OCI-LY1 (cell line): ENCODE measurements at regions not wholly inside any gene's neighbourhood (a gene's known extent, or its start where the extent isn't known, plus 50 kb on each side); places are given as distances from the start of the nearest gene placed in this dataset.

Experiments
- EZH2 ChIP-seq: fragments of 200-600 bp; sonication (generic), shearing (Covaris generic); IDR thresholded peaks from 2 replicates; pipeline ENCODE4 v1.8.0; 2017; ENCODE audit warnings: borderline replicate concordance, mixed run types, mild to moderate bottlenecking, antibody characterized with exemption, low read length, moderate library complexity, mixed read lengths
- TF ChIP-seq, protein P1 (sequence below): fragments of 200-600 bp; sonication (generic), shearing (Covaris generic); IDR thresholded peaks from 2 replicates; pipeline ENCODE4 v1.5.1; 2017; ENCODE audit warnings: mild to moderate bottlenecking, antibody characterized with exemption, low read length, moderate library complexity, mixed read lengths

DNA sequence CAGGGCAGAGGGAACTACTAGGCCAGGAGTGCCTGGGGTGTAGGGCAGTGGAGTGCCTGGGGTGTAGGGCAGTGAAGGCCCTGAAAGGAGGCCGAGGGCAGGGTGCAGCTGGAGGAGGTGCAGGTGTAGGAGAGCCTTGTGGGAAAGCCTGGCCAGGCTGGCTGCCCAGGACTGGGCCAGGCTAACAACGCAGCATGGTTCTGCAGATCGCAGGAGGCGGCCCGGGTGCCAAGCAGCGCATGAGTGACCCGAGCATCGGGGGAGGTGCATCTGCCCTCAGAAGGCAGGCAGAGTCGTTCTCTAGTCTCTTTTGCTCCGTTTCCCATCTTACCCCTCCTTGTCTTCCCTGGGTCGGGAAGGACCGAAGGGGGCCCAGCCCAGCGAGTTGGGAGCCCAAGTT is 151.5 kb upstream of the PHACTR3 start:
- no peak for TF ChIP-seq EZH2
- TF ChIP-seq, protein P1, sequence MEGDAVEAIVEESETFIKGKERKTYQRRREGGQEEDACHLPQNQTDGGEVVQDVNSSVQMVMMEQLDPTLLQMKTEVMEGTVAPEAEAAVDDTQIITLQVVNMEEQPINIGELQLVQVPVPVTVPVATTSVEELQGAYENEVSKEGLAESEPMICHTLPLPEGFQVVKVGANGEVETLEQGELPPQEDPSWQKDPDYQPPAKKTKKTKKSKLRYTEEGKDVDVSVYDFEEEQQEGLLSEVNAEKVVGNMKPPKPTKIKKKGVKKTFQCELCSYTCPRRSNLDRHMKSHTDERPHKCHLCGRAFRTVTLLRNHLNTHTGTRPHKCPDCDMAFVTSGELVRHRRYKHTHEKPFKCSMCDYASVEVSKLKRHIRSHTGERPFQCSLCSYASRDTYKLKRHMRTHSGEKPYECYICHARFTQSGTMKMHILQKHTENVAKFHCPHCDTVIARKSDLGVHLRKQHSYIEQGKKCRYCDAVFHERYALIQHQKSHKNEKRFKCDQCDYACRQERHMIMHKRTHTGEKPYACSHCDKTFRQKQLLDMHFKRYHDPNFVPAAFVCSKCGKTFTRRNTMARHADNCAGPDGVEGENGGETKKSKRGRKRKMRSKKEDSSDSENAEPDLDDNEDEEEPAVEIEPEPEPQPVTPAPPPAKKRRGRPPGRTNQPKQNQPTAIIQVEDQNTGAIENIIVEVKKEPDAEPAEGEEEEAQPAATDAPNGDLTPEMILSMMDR, result no peak
